HUES64 (cell line): ENCODE measurements at regions not wholly inside any gene's neighbourhood (a gene's known extent, or its start where the extent isn't known, plus 50 kb on each side); places are given as distances from the start of the nearest gene placed in this dataset.

Experiments used
- H3K27ac ChIP-seq: 2 replicates; pipeline ENCODE4 v1.7.0; 2013; ENCODE audit warnings: low read depth, low read length, inconsistent platforms
- H3K27me3 ChIP-seq: 2 replicates; pipeline ENCODE4 v1.6.1; 2013; ENCODE audit warnings: mild to moderate bottlenecking, low read length; ENCODE audit not compliant: insufficient read depth
- H3K36me3 ChIP-seq: 2 replicates; pipeline ENCODE4 v1.6.1; 2013; ENCODE audit warnings: mild to moderate bottlenecking, low read length; ENCODE audit not compliant: insufficient read depth
- H3K4me1 ChIP-seq: 2 replicates; pipeline ENCODE4 v1.6.1; 2013; ENCODE audit warnings: mild to moderate bottlenecking, low read length, moderate library complexity; ENCODE audit not compliant: insufficient read depth
- H3K4me3 ChIP-seq: 2 replicates; pipeline ENCODE4 v1.5.1; 2013; ENCODE audit warnings: mild to moderate bottlenecking, low read length, moderate library complexity
- H3K9ac ChIP-seq: 2 replicates; pipeline ENCODE4 v1.6.1; 2013; ENCODE audit warnings: mild to moderate bottlenecking, low read depth, low read length
- H3K9me3 ChIP-seq: 2 replicates; pipeline ENCODE4 v1.6.1; 2013; ENCODE audit warnings: low read depth, low read length; ENCODE audit not compliant: insufficient read depth
- WGBS: fragments of 150-250, 120-280 bp; methylation state at CpG from one replicate; pipeline ENCODE4 v1.1.7; 2013; ENCODE audit warnings: missing lambda C conversion rate; 5-methylcytosine and 5-hydroxymethylcytosine counted together

DNA sequence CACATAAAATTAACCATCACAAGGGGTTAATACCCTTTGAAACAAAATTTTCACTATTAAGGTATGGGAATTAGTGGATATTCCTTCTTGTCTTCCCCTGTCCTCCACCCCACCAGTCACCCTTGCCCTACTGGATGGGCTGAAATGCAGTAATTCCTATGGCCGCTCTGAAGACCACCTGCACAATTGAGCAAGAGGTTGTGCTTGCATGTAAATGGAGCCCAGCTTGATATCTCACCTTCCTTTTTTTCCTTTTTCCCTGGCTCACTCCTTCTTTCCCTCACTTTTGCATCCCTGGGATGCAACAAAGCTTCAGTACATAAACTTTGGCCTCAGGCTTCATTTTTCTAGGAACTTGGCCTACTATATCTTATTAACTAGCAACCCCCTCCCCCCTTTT is 184.6 kb downstream of the SNX10 start:
- H3K4me3 ChIP-seq: no peak overlapping the region
- H3K4me1 ChIP-seq: 0 out of 2 replicates have a peak, but pooled peaks cover 3% of the 10 kb centered on the region
- H3K27me3 ChIP-seq: peaks cover 13% of the 10 kb centered on the region; the same call in 1 of the 2 replicates
- H3K9me3 ChIP-seq: no peaks in the 10 kb centered on the region
- no peak overlapping the region for H3K27ac ChIP-seq
- WGBS: 46% methylated on average over 1 of the region's 1 CpG
- H3K9ac ChIP-seq: no peak overlapping the region
- no peaks in the 10 kb centered on the region for H3K36me3 ChIP-seq

DNA sequence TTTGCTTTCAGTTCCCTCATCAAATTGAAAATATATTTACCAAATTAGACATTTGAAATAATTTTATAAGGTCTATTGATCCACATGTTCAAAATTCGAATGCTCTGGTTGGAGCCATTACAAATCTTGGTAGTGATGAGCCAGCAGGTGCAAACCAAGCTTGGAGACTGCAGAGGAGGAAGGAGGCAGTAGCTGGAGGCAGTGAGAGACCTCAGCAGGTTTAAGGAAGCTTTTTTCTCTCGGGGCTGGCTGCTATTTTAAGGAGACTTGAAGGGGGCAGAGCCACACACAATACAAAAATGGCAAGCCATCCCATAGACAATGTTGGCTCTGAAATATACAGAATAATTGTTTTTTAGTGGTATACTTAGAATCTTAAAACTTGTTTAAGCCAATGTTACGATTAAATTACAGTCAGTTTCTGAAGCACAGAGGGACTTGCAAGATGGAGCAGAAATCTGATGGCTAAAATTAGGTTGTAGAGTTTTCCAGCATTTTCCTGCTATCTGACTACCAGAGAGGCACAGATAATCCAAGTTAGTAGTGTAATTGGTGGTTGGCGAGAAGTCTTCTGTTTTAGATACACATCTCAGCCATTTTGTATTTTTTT is 185.8 kb downstream of the SNX10 start:
- H3K36me3 ChIP-seq: no peaks in the 10 kb centered on the region
- H3K27ac ChIP-seq: no peak overlapping the region
- 81% methylated on average over 3 of the region's 4 CpGs for WGBS
- no peaks in the 10 kb centered on the region for H3K9me3 ChIP-seq
- H3K27me3 ChIP-seq: peaks cover 13% of the 10 kb centered on the region; the same call in 1 of the 2 replicates
- 0 out of 2 replicates have a peak, but pooled peaks cover 3% of the 10 kb centered on the region for H3K4me1 ChIP-seq
- H3K4me3 ChIP-seq: no peak overlapping the region
- no peak overlapping the region for H3K9ac ChIP-seq

DNA sequence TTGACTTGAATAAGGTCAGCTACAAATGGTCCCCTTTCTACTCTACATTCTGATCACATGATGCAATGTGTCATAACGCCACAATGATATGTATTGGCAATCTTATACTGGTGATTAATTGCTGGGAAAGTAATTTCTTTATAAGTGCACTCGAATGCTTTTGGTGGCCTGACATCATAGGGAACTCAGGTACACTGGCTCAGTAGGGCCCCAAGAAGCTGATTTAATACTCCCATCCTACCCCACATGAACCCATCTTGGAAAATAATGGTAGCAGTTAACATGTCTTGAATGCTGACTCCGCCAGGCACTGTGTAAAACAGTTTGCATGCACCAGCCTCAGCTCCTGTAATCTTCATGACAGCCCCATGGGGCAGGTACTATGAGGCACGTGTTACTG is 186.9 kb downstream of the SNX10 start:
- H3K4me3 ChIP-seq: no peak overlapping the region
- H3K4me1 ChIP-seq: 0 out of 2 replicates have a peak, but pooled peaks cover 3% of the 10 kb centered on the region
- H3K9ac ChIP-seq: no peak overlapping the region
- H3K27me3 ChIP-seq: peaks cover 13% of the 10 kb centered on the region; the same call in 1 of the 2 replicates
- H3K27ac ChIP-seq: no peak overlapping the region
- WGBS: 89% methylated on average over 4 of the region's 4 CpGs
- H3K9me3 ChIP-seq: no peaks in the 10 kb centered on the region
- no peaks in the 10 kb centered on the region for H3K36me3 ChIP-seq

DNA sequence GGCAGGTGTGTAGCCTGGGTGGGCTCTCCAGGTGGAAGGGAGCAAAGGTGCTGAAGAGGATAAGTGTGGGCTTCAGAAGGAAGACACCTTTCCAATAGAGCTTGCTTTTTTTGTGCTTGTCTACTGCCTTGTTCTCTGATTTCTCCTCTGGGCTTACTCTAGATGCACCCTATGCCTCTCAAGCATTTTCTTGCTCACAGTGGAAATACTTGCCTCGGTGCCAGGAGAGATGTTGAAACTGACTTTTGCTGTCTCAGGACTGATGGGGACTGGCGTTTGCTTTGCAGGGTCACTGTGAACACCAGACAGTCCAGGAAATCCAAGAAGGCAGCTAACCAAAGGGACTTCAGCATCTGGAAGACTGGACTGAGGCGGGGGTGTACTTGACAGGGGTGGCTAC is 187.9 kb downstream of the SNX10 start:
- Histone ChIP-seq H3K4me3 (no peak overlapping the region), H3K4me1 (0 out of 2 replicates have a peak, but pooled peaks cover 3% of the 10 kb centered on the region), H3K36me3 (no peaks in the 10 kb centered on the region), H3K9me3 (no peaks in the 10 kb centered on the region), H3K9ac (no peak overlapping the region), H3K27me3 (peaks cover 13% of the 10 kb centered on the region; the same call in 1 of the 2 replicates), H3K27ac (no peak overlapping the region)
- 78% methylated on average over 3 of the region's 3 CpGs for WGBS

DNA sequence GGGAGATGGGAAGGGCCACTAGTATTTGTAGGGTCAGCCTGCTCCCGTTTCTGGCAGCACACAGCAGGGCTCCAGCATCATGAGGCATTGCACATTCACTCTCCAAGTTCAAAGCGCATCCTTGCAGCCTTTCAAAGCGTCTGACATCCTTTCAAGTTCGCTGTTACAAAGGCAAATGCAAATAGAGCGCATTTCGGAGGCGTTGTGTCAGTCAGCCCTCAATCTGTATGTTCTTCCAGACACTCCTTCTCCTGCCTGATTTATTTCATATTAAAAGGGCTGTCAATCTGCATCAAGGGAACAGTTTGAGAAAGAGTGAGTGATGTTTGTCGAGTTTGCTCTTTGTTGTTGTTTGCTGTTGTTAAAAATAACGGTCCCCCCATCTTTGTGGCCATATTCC is 188.5 kb downstream of the SNX10 start:
- H3K9ac ChIP-seq: no peak overlapping the region
- WGBS: 20% methylated on average over 8 of the region's 9 CpGs

DNA sequence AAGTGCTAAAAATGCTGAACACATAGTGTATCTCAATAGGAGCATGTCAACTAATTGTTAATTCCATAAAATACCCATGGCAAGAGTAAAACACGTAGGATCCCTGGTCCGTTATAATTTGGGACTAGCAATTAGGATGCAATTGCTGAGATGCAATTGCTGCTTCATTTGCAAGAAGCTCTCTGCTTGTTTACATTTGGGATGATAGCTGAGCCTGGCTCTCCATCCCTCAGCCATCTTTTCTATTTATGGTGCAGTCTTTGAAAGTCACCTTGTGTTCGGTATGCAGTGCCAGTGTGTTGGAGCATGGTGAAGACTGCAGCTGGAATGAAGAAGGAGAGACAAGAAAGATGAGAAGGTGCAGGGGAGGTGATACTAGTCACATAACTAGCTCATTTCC is 191.3 kb downstream of the SNX10 start:
- 92% methylated on average over 3 of the region's 3 CpGs for WGBS
- no peaks in the 10 kb centered on the region for H3K4me1 ChIP-seq
- H3K36me3 ChIP-seq: no peaks in the 10 kb centered on the region
- no peak overlapping the region for H3K4me3 ChIP-seq
- H3K9me3 ChIP-seq: no peaks in the 10 kb centered on the region
- H3K9ac ChIP-seq: no peak overlapping the region
- no peak overlapping the region for H3K27ac ChIP-seq
- peaks cover 13% of the 10 kb centered on the region; the same call in 1 of the 2 replicates for H3K27me3 ChIP-seq

More for the DNA sequence above, 188.5 kb downstream of the SNX10 start:
- H3K27ac ChIP-seq: no peak overlapping the region
- no peaks in the 10 kb centered on the region for H3K36me3 ChIP-seq
- 0 out of 2 replicates have a peak, but pooled peaks cover 3% of the 10 kb centered on the region for H3K4me1 ChIP-seq
- H3K27me3 ChIP-seq: peaks cover 13% of the 10 kb centered on the region; the same call in 1 of the 2 replicates
- H3K9me3 ChIP-seq: no peaks in the 10 kb centered on the region
- no peak overlapping the region for H3K4me3 ChIP-seq

DNA sequence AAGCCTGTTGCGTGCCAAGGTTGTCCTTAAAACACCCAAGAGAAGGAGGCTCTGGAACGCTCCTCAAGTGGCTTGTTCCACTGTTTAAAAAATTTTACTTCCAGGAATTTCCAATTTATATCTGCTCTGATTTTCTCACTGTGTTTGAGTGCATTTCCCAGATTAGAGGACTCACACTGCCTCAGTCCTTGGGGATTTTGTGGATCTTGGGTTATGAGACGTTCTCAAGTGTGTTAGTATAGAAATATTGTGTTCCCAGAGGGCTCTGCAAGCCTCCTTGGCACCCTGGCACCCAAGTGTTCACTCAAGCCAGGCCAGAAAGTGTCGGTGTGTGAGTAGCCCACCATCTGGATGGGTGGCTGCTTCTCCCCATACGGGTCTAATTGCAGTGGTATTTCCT is 192.2 kb downstream of the SNX10 start:
- H3K27me3 ChIP-seq: peaks cover 11% of the 10 kb centered on the region; the same call in 1 of the 2 replicates
- no peaks in the 10 kb centered on the region for H3K36me3 ChIP-seq
- no peak overlapping the region for H3K4me3 ChIP-seq
- no peak overlapping the region for H3K27ac ChIP-seq
- no peaks in the 10 kb centered on the region for H3K4me1 ChIP-seq
- H3K9ac ChIP-seq: no peak overlapping the region
- no peaks in the 10 kb centered on the region for H3K9me3 ChIP-seq
- 90% methylated on average over 5 of the region's 5 CpGs for WGBS

DNA sequence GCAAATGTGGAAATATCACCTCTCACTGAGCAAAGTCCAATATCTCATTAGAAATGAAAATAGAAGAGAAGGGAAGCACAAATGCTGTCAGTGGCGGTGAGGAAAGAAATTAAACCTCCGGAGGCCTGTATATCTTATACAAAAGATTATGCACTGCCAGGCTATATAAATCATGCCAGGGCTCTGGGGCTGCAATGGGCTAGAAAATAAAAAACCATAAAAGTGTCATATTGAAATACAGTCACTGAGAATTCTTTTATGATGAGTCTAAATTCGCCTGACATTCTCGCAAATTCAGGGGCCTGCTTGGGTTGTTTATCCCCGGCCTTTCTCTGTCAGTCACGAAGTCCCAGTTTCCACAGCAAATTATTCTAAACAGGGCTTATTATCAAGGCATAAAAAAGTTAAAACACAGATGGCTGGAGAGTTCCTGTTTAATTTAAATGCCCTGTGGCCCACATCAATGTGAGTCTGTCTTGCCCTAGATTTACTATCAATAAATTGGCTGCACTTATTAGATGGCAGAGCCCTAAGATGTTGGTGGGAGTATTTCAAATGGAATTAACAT is 193.8 kb downstream of the SNX10 start:
- H3K4me1 ChIP-seq: no peaks in the 10 kb centered on the region
- H3K36me3 ChIP-seq: no peaks in the 10 kb centered on the region
- 97% methylated on average over 5 of the region's 6 CpGs for WGBS
- no peaks in the 10 kb centered on the region; the same call in 1 of the 2 replicates for H3K27me3 ChIP-seq
- no peaks in the 10 kb centered on the region for H3K9me3 ChIP-seq
- no peak overlapping the region for H3K4me3 ChIP-seq
- H3K9ac ChIP-seq: no peak overlapping the region
- H3K27ac ChIP-seq: no peak overlapping the region

DNA sequence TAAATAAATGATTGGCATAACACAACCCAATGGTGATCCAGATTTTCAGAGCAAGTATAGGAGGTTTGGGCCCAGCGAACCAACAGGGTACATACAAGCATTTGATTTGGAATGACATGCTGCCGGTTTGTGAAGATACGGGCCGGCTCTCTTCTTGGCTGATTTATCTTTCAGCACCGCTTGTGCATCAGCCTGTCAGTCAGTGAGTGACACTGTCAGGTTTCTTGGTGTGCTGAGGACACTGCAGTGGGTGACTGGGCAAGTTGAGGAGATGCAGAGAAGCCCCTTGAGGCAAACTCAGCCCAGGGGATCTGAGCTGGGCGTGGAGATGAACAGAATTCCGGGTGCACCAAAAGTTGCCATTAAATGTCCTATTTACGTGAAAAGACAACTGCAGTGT is 194.5 kb downstream of the SNX10 start:
- Histone ChIP-seq H3K4me1 (no peaks in the 10 kb centered on the region), H3K4me3 (no peak overlapping the region), H3K27me3 (no peaks in the 10 kb centered on the region), H3K36me3 (no peaks in the 10 kb centered on the region), H3K27ac (no peak overlapping the region), H3K9ac (no peak overlapping the region), H3K9me3 (no peaks in the 10 kb centered on the region)
- 94% methylated on average over 8 of the region's 8 CpGs for WGBS

DNA sequence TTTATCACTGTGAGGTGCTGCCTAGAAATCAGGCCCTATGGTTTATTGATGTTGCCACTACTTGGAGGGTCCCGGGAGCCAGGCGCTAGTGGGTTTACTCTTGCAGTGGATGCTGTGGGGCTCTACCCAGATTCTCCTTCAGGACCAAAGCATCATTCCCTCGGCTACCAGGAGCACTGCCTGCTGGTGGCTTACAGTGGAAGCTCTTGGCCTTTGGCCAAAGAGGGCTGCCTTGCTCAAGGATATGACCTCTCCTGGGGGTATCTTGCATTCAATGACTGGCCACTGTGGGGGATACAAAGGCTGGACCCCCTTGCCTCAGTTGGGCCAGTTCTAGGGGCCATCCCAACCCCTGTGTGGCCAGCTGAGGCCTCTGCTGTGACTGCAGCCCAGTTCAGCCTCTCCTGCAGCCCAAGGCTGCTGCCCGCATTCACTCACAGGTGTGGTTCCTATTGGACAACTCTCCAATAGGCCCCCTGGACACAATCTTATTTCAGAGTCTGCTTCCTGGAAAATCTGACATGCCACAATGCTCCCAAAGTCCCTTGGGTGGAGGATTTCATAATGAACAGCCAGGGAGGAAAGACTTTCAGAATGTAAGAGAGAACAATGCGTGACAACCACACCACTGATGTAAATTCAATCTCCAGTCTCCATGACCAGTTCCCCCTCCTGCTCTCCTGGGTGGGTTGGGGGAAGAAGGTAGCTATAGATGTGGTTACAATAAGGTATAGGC is 196.3 kb downstream of the SNX10 start:
- no peaks in the 10 kb centered on the region for H3K36me3 ChIP-seq
- H3K4me3 ChIP-seq: no peak overlapping the region
- no peak overlapping the region for H3K9ac ChIP-seq
- H3K27ac ChIP-seq: no peak overlapping the region
- no peaks in the 10 kb centered on the region for H3K9me3 ChIP-seq
- WGBS: 99% methylated on average over 4 of the region's 5 CpGs
- no peaks in the 10 kb centered on the region for H3K4me1 ChIP-seq
- H3K27me3 ChIP-seq: no peaks in the 10 kb centered on the region

DNA sequence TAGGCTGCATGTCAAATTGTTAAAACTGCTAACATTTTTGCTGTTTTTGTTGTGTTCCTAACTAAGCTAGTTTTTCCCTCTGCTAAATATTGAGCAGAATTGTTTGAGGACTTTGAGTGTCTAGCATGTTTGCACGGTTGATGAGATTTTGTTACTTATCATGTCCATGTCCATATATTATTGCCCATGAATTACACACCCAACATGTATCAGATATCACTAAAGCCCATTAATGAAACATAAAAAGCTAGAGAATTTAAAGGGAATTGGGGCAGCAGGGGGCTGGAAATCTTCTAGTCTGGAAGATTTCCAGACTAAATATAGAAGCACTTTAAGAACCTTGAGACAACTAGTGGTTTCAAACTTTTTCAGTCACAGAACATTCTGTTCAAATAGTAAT is 197.7 kb downstream of the SNX10 start:
- no peak overlapping the region for H3K27ac ChIP-seq
- H3K4me1 ChIP-seq: no peaks in the 10 kb centered on the region
- no peaks in the 10 kb centered on the region for H3K36me3 ChIP-seq
- WGBS: 100% methylated on average over 1 of the region's 1 CpG
- no peak overlapping the region for H3K9ac ChIP-seq
- no peaks in the 10 kb centered on the region for H3K9me3 ChIP-seq
- H3K27me3 ChIP-seq: no peaks in the 10 kb centered on the region
- H3K4me3 ChIP-seq: no peak overlapping the region
